ENCODE measurements at regions not wholly inside any gene's neighbourhood (a gene's known extent, or its start where the extent isn't known, plus 50 kb on each side); places are given as distances from the start of the nearest gene placed in this dataset.

DNA sequence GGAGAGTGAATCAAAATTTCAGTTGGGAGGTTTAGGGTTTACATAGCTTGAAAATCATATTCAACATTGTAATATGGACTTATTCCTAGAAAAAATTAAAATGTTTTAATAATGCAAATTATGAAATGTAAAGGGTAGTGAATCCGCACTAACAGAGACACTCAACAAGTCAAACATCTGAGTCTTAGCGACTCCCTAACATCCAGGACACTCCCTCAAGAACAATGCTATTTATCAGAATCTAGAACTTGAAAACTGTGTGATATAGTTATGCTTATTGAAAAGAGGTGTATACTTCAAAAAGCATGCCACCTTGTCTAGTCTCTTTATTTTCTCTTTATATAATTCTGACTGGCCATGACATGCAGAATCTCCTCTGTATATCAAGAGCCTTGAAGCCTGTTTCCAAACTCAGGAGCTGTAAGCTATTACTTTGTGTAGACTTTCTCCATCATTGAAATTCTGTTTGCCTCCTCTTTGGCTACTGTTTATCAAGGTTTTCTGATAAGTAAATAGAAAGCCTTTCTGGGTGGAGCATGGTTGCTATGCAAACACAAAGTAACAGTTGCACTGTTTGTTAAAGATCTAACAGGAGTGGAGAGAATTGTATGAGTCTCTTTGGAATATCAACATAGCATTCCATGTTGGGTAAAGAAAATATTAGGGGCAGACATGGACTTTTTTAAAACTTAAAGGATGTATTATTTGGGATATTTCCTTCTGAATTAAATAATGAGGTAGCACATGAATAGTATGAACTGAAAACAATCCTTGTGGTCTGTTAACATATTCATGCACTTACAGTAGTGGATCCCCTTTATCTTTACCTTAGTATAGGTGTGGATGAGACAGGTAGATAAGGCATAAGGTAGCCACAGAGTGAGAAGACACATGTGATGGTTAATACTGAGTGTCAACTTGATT lies 56.4 kb upstream of the MBNL2 start:
- TF ChIP-seq CEBPB (IDR thresholded peaks at IDR 0.05): no peak
- no peak for TF ChIP-seq YY1 (IDR thresholded peaks at IDR 0.05; ENCODE audit: low read depth)
- TF ChIP-seq, protein P1, sequence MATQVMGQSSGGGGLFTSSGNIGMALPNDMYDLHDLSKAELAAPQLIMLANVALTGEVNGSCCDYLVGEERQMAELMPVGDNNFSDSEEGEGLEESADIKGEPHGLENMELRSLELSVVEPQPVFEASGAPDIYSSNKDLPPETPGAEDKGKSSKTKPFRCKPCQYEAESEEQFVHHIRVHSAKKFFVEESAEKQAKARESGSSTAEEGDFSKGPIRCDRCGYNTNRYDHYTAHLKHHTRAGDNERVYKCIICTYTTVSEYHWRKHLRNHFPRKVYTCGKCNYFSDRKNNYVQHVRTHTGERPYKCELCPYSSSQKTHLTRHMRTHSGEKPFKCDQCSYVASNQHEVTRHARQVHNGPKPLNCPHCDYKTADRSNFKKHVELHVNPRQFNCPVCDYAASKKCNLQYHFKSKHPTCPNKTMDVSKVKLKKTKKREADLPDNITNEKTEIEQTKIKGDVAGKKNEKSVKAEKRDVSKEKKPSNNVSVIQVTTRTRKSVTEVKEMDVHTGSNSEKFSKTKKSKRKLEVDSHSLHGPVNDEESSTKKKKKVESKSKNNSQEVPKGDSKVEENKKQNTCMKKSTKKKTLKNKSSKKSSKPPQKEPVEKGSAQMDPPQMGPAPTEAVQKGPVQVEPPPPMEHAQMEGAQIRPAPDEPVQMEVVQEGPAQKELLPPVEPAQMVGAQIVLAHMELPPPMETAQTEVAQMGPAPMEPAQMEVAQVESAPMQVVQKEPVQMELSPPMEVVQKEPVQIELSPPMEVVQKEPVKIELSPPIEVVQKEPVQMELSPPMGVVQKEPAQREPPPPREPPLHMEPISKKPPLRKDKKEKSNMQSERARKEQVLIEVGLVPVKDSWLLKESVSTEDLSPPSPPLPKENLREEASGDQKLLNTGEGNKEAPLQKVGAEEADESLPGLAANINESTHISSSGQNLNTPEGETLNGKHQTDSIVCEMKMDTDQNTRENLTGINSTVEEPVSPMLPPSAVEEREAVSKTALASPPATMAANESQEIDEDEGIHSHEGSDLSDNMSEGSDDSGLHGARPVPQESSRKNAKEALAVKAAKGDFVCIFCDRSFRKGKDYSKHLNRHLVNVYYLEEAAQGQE (IDR thresholded peaks at IDR 0.05; ENCODE audit: low read depth): no peak
- TF ChIP-seq NFIC (IDR thresholded peaks at IDR 0.05): no peak
- TF ChIP-seq EP300 (IDR thresholded peaks at IDR 0.05; ENCODE audit: borderline replicate concordance): no peak
- TF ChIP-seq CREB1 (IDR thresholded peaks at IDR 0.05; ENCODE audit: low read depth): no peak
- TF ChIP-seq RAD21 (IDR thresholded peaks at IDR 0.05; ENCODE audit: low read depth): no peak
- TF ChIP-seq, protein P2, sequence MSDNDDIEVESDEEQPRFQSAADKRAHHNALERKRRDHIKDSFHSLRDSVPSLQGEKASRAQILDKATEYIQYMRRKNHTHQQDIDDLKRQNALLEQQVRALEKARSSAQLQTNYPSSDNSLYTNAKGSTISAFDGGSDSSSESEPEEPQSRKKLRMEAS (IDR thresholded peaks at IDR 0.05): no peak

Data from Ishikawa (cell line).